AG08396 (cell line): ENCODE measurements at regions not wholly inside any gene's neighbourhood (a gene's known extent, or its start where the extent isn't known, plus 50 kb on each side); places are given as distances from the start of the nearest gene placed in this dataset.
"Not testable (repeated sequence)": the region's sequence is repeated elsewhere in the genome, so short reads cannot be mapped to it uniquely, and the experiment has no call there.

Experiments used
- DNase-seq: peaks from one replicate; pipeline ENCODE4 v3.0.0; 2012; ENCODE audit warnings: low spot score, mixed read lengths

GRCh38 chr4:100340512-100341485 is 150.5 kb upstream of the DDIT4L start:
- peak; percentile 20 for DNase-seq

GRCh38 chr4:100339870-100340269 is 149.6 kb upstream of the DDIT4L start:
- DNase-seq = no peak

- not testable (repeated sequence) for DNase-seq
Observed at GRCh38 chr4:100333491-100333890, 143.2 kb upstream of the DDIT4L start.

- no peak for DNase-seq
Observed at GRCh38 chr4:100317032-100317864, 127.0 kb upstream of the DDIT4L start.

- no peak for DNase-seq
Observed at GRCh38 chr4:100314057-100314456, 123.8 kb upstream of the DDIT4L start.

GRCh38 chr4:100312615-100313350 is 122.5 kb upstream of the DDIT4L start:
- no peak for DNase-seq

- DNase-seq = no peak
Observed at GRCh38 chr4:100311181-100311580, 120.9 kb upstream of the DDIT4L start.

- no peak for DNase-seq
Observed at GRCh38 chr4:100306018-100306417, 115.8 kb upstream of the DDIT4L start.

GRCh38 chr4:100302061-100303026 is 112.1 kb upstream of the DDIT4L start:
- DNase-seq = no peak

- peak; percentile 47 for DNase-seq
Observed at GRCh38 chr4:100299046-100299840, 109.0 kb upstream of the DDIT4L start.

- no peak for DNase-seq
Observed at GRCh38 chr4:100295792-100296191, 105.5 kb upstream of the DDIT4L start.

- DNase-seq = no peak
Observed at GRCh38 chr4:100294356-100294755, 104.1 kb upstream of the DDIT4L start.

GRCh38 chr4:100290585-100290984 is 100.3 kb upstream of the DDIT4L start:
- DNase-seq = no peak

- no peak for DNase-seq
Observed at GRCh38 chr4:100289946-100290345, 99.7 kb upstream of the DDIT4L start.

- DNase-seq = no peak
Observed at GRCh38 chr4:100289530-100289888, 99.2 kb upstream of the DDIT4L start.

GRCh38 chr4:100288811-100289529 is 98.7 kb upstream of the DDIT4L start:
- DNase-seq = no peak

GRCh38 chr4:100288161-100288560 is 97.9 kb upstream of the DDIT4L start:
- DNase-seq = no peak

GRCh38 chr4:100287534-100287933 is 97.3 kb upstream of the DDIT4L start:
- no peak for DNase-seq

- no peak for DNase-seq
Observed at GRCh38 chr4:100286636-100287035, 96.4 kb upstream of the DDIT4L start.

GRCh38 chr4:100285121-100285520 is 94.9 kb upstream of the DDIT4L start:
- no peak for DNase-seq
